ENCODE measurements at regions not wholly inside any gene's neighbourhood (a gene's known extent, or its start where the extent isn't known, plus 50 kb on each side); places are given as distances from the start of the nearest gene placed in this dataset.

- TF ChIP-seq EZH2 (IDR thresholded peaks at IDR 0.05) (no peak), CTCF (IDR thresholded peaks at IDR 0.05) (no peak)
These were observed 158.8 kb downstream of the RBM46 start for GRCh38 chr4:154939851-154940250.
